Loucy (cell line): ENCODE measurements at regions not wholly inside any gene's neighbourhood (a gene's known extent, or its start where the extent isn't known, plus 50 kb on each side); places are given as distances from the start of the nearest gene placed in this dataset.

Experiments
- H2AFZ ChIP-seq: fragments of 200-600 bp; sonication (generic); 2 replicates; pipeline ENCODE4 v1.6.0; 2016; ENCODE audit warnings: antibody characterized with exemption, mild to moderate bottlenecking, low read length, moderate library complexity
- H3F3A ChIP-seq: fragments of 200-600 bp; 2 replicates; pipeline ENCODE4 v1.6.0; 2016; ENCODE audit warnings: antibody characterized with exemption, low read depth, mild to moderate bottlenecking
- H3K27me3 ChIP-seq: fragments of 200-600 bp; sonication (generic); 2 replicates; pipeline ENCODE4 v1.6.1; 2014; ENCODE audit warnings: low read length, mild to moderate bottlenecking; ENCODE audit not compliant: insufficient read depth, poor library complexity, severe bottlenecking
- H3K36me3 ChIP-seq: fragments of 200-600 bp; sonication (generic); 2 replicates; pipeline ENCODE4 v1.6.1; 2016; ENCODE audit warnings: low read length; ENCODE audit not compliant: insufficient read depth
- H3K4me1 ChIP-seq: fragments of 200-600 bp; sonication (generic); 2 replicates; pipeline ENCODE4 v1.5.1; 2014; ENCODE audit warnings: low read length, mild to moderate bottlenecking; ENCODE audit not compliant: insufficient read depth, poor library complexity, severe bottlenecking
- H3K4me2 ChIP-seq: fragments of 200-600 bp; sonication (generic); 2 replicates; pipeline ENCODE4 v1.6.0; 2014; ENCODE audit warnings: antibody characterized with exemption, low read length, low read depth, mild to moderate bottlenecking; ENCODE audit not compliant: poor library complexity, severe bottlenecking
- H3K4me3 ChIP-seq: fragments of 200-600 bp; sonication (generic); 2 replicates; pipeline ENCODE4 v1.5.1; 2014; ENCODE audit warnings: low read length, mild to moderate bottlenecking, mixed read lengths; ENCODE audit not compliant: poor library complexity, severe bottlenecking
- H3K79me2 ChIP-seq: fragments of 200-600 bp; sonication (generic); 2 replicates; pipeline ENCODE4 v1.6.1; 2014; ENCODE audit warnings: low read length; ENCODE audit not compliant: insufficient read depth
- H3K9ac ChIP-seq: fragments of 200-600 bp; sonication (generic); 2 replicates; pipeline ENCODE4 v1.6.0; 2014; ENCODE audit warnings: mild to moderate bottlenecking, low read depth, low read length, moderate library complexity; ENCODE audit not compliant: poor library complexity, severe bottlenecking
- H3K9me2 ChIP-seq: fragments of 200-600 bp; sonication (generic); replicated peaks from 2 replicates; pipeline ENCODE4 v1.6.1; 2016; ENCODE audit warnings: low read depth, low read length, mixed read lengths
- H3K9me3 ChIP-seq: fragments of 200-600 bp; sonication (generic); 2 replicates; pipeline ENCODE4 v1.6.1; 2014; ENCODE audit warnings: mild to moderate bottlenecking, antibody characterized with exemption, low read length, low read depth; ENCODE audit not compliant: insufficient read depth
- H4K20me1 ChIP-seq: fragments of 200-600 bp; sonication (generic); 2 replicates; pipeline ENCODE4 v1.6.0; 2014; ENCODE audit warnings: antibody characterized with exemption, low read length, mild to moderate bottlenecking; ENCODE audit not compliant: insufficient read depth, poor library complexity, severe bottlenecking
- EZH2phosphoT487 ChIP-seq: fragments of 200-600 bp; IDR thresholded peaks from 2 replicates; pipeline ENCODE4 v1.6.1; 2018; ENCODE audit warnings: antibody characterized with exemption, mild to moderate bottlenecking, moderate library complexity, borderline replicate concordance
- TF ChIP-seq, protein P1 (sequence below): fragments of 200-600 bp; sonication (generic); conservative IDR thresholded peaks from 2 replicates; pipeline ENCODE4 v1.5.1; 2014; ENCODE audit warnings: mild to moderate bottlenecking, antibody characterized with exemption, low read length

DNA sequence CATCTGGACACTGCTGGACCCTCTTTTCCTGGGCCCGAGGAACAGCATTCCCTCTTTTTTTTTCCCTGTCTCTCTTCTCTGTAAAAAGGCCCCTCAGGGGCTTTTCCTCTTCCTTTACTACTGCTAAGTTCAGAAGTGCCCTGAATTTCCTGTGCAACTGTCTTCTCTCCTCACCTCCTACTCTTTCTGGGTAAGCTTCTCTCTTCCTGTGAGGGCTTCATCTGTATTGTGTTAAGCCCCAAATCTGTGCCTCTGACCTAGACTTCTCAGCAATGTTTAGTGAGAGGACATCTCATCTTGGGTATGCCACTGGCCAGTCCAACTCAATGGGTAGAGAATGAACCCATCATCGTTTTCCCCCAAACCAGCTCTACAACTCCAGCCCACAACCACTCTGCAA lies 174.2 kb downstream of the PTEN start:
- Histone ChIP-seq H3K9ac (no peak overlapping the region), H3K4me2 (peak overlapping the region; percentile 27), H3K9me2 (no peaks in the 10 kb centered on the region), H4K20me1 (no peaks in the 10 kb centered on the region), H3F3A (no peaks in the 10 kb centered on the region), H3K79me2 (no peaks in the 10 kb centered on the region), H3K4me1 (peaks cover 21% of the 10 kb centered on the region), H3K9me3 (no peaks in the 10 kb centered on the region), H3K36me3 (no peaks in the 10 kb centered on the region), H2AFZ (peak overlapping the region; percentile 36; the same call in 1 of the 2 replicates), H3K27me3 (no peaks in the 10 kb centered on the region), H3K4me3 (peak overlapping the region; percentile 21)
- TF ChIP-seq EZH2phosphoT487 = no peak
- TF ChIP-seq, protein P1, sequence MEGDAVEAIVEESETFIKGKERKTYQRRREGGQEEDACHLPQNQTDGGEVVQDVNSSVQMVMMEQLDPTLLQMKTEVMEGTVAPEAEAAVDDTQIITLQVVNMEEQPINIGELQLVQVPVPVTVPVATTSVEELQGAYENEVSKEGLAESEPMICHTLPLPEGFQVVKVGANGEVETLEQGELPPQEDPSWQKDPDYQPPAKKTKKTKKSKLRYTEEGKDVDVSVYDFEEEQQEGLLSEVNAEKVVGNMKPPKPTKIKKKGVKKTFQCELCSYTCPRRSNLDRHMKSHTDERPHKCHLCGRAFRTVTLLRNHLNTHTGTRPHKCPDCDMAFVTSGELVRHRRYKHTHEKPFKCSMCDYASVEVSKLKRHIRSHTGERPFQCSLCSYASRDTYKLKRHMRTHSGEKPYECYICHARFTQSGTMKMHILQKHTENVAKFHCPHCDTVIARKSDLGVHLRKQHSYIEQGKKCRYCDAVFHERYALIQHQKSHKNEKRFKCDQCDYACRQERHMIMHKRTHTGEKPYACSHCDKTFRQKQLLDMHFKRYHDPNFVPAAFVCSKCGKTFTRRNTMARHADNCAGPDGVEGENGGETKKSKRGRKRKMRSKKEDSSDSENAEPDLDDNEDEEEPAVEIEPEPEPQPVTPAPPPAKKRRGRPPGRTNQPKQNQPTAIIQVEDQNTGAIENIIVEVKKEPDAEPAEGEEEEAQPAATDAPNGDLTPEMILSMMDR = no peak

DNA sequence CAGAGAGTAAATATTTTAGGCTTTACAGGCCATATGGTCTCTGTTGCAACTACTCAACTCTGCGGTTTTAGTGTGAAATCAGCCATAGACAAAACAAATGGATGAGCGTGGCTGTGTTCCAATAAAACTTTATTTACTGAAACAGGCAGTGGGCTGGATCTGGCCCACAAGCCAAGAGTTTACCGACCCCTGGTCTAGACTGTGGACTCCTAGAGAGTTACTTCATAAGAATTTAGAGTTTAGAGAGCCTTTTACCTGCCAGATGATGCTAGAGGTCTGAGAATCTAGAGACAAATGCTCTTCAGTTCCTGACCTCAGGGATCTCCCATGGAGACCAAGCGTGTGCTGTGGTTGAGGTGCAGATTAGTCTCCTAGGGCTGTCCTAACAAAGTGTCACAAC lies 174.8 kb downstream of the PTEN start:
- Histone ChIP-seq H3K4me1 (peaks cover 23% of the 10 kb centered on the region), H3K4me2 (peak overlapping the region; percentile 27), H3K4me3 (no peak overlapping the region), H3K9ac (no peak overlapping the region), H3K9me2 (no peaks in the 10 kb centered on the region), H2AFZ (no peak overlapping the region), H3K36me3 (no peaks in the 10 kb centered on the region), H3F3A (no peaks in the 10 kb centered on the region), H4K20me1 (no peaks in the 10 kb centered on the region), H3K9me3 (no peaks in the 10 kb centered on the region), H3K27me3 (no peaks in the 10 kb centered on the region), H3K79me2 (no peaks in the 10 kb centered on the region)
- TF ChIP-seq EZH2phosphoT487 = no peak
- TF ChIP-seq, protein P1 = no peak

DNA sequence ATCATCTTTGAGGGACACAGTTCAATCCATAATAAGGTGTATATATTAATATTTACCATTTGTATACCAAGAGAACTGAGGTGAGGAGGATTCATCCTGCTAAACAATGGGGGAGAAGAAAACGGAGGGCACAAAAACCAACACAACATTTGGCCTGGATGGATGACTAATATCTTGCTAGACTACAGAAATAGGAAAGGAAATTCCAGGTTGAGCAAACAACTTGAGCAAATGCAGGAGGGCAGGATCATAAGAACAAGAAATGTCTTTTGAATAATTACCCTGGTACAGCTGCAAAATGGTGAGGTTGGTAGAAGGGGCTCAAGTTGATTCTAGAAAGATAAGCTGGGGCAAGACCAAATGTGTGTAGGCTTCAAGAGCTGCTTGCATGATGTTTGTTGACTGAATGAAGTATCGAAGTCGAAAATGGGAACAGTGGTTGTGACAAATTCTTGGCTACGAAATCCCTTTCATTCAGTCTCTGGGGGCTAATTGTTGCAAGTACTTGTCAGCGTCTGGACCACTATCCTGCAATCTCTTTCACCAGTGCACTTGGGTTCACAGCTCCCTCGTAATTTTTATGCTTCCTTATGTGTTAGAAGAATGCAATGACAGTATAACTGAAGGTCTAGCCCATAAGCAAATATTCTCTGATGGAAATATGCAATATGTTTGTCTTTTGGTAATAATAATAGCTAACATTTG lies 176.2 kb downstream of the PTEN start:
- Histone ChIP-seq H3K4me2 (no peak overlapping the region), H3K4me1 (peaks cover 26% of the 10 kb centered on the region), H4K20me1 (no peaks in the 10 kb centered on the region), H2AFZ (no peak overlapping the region), H3K9me3 (no peaks in the 10 kb centered on the region), H3K9me2 (no peaks in the 10 kb centered on the region), H3K4me3 (no peak overlapping the region), H3F3A (no peaks in the 10 kb centered on the region), H3K36me3 (no peaks in the 10 kb centered on the region), H3K9ac (no peak overlapping the region), H3K79me2 (no peaks in the 10 kb centered on the region), H3K27me3 (no peaks in the 10 kb centered on the region)
- no peak for TF ChIP-seq EZH2phosphoT487
- TF ChIP-seq, protein P1 = no peak
